ENCODE measurements at regions not wholly inside any gene's neighbourhood (a gene's known extent, or its start where the extent isn't known, plus 50 kb on each side); places are given as distances from the start of the nearest gene placed in this dataset.

GRCh38 chr2:2788076-2788475 is 457.0 kb upstream of the MYT1L start:
- Mint-ChIP-seq H3K4me1 (ENCODE audit: low read depth) (no peaks in the 10 kb centered on the region), H3K4me3 (no peak overlapping the region), H3K9me3 (peaks cover 59% of the 10 kb centered on the region), H3K36me3 (ENCODE audit: low read depth) (no peaks in the 10 kb centered on the region; the same call in 1 of the 2 replicates), H3K27ac (no peak overlapping the region), H3K27me3 (ENCODE audit: insufficient read depth) (no peaks in the 10 kb centered on the region)
- TF ChIP-seq, protein P1, sequence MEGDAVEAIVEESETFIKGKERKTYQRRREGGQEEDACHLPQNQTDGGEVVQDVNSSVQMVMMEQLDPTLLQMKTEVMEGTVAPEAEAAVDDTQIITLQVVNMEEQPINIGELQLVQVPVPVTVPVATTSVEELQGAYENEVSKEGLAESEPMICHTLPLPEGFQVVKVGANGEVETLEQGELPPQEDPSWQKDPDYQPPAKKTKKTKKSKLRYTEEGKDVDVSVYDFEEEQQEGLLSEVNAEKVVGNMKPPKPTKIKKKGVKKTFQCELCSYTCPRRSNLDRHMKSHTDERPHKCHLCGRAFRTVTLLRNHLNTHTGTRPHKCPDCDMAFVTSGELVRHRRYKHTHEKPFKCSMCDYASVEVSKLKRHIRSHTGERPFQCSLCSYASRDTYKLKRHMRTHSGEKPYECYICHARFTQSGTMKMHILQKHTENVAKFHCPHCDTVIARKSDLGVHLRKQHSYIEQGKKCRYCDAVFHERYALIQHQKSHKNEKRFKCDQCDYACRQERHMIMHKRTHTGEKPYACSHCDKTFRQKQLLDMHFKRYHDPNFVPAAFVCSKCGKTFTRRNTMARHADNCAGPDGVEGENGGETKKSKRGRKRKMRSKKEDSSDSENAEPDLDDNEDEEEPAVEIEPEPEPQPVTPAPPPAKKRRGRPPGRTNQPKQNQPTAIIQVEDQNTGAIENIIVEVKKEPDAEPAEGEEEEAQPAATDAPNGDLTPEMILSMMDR (IDR thresholded peaks at IDR 0.05): no peak
- DNase-seq: no peak

DNA sequence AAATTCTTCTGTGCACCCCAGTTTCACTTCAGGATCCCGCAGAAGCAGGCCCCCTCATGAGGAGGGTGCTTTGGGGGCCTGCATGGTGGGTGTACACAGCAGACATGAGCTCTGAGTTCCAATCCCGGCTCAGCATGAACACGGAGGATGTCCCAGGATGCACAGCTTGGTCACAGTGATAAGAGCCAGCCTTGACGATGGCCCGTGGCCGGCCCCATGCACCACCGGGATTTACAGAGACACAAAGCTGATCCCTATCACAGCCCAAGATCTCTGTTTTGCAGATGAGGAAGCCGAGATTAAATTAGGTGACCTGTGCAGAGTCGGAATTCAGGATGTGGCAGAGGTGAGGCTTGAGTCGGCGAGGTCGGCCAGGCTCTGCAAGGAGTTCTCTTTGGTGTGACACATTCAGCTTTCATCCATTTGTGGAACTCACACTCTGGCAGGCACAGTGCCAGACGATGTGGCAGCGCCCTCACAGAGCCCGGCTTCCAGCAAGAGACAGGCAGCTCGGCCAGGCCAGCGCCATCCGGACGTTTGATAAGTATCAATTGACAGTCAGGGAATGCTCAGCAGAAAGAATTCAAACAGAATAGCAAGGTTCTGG is 456.3 kb upstream of the MYT1L start:
- no peaks in the 10 kb centered on the region; the same call in 1 of the 2 replicates for H3K36me3 Mint-ChIP-seq (ENCODE audit: low read depth)
- H3K4me3 Mint-ChIP-seq: no peak overlapping the region
- no peaks in the 10 kb centered on the region for H3K27me3 Mint-ChIP-seq (ENCODE audit: insufficient read depth)
- peaks cover 60% of the 10 kb centered on the region for H3K9me3 Mint-ChIP-seq
- TF ChIP-seq, protein P1 (IDR thresholded peaks at IDR 0.05): no peak
- no peaks in the 10 kb centered on the region for H3K4me1 Mint-ChIP-seq (ENCODE audit: low read depth)
- DNase-seq: no peak
- H3K27ac Mint-ChIP-seq: no peak overlapping the region

DNA sequence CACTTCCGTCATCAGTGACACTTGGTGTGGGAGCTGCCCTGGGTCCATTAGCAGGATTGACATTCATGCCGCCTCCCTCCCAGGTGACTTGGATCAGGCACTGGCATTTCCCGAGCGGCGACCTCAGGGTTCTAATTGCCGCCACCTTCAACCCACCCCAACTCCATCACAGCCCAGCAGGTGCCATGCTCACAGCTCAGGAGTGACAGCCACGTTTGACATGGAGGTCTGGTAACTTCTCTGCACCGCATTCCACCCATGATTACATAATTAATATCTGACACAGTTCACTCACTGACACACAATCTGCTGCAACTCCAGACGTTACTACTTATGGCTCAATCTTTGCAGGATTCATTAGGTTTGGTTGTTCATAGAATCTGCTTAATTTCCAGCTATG is 450.9 kb upstream of the MYT1L start:
- peaks cover 56% of the 10 kb centered on the region for H3K9me3 Mint-ChIP-seq
- TF ChIP-seq, protein P1 (IDR thresholded peaks at IDR 0.05): no peak
- DNase-seq: no peak
- no peaks in the 10 kb centered on the region for H3K27me3 Mint-ChIP-seq (ENCODE audit: insufficient read depth)
- no peak overlapping the region for H3K4me3 Mint-ChIP-seq
- H3K4me1 Mint-ChIP-seq (ENCODE audit: low read depth): no peaks in the 10 kb centered on the region
- no peak overlapping the region for H3K27ac Mint-ChIP-seq
- H3K36me3 Mint-ChIP-seq (ENCODE audit: low read depth): peaks cover 6% of the 10 kb centered on the region; the same call in 1 of the 2 replicates

DNA sequence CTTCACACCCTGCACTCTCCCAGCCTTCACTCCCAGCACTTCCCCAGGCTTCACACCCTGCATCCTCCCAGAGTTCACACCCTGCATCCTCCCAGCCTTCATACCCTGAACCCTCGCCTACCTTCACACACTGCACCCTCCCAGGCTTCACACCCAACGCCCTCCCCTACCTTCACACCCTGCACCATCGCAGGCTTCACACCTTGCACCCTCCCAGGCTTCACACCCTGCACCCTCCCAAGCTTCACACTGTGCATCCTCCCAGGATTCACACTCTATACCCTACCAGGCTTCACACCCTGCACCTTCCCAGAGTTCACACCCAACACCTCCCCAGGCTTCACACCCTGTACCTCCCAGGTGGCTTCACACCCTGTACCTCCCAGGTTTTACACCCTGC is 448.7 kb upstream of the MYT1L start:
- TF ChIP-seq, protein P1 (IDR thresholded peaks at IDR 0.05): no peak
- H3K36me3 Mint-ChIP-seq (ENCODE audit: low read depth): peaks cover 6% of the 10 kb centered on the region; the same call in 1 of the 2 replicates
- no peaks in the 10 kb centered on the region for H3K27me3 Mint-ChIP-seq (ENCODE audit: insufficient read depth)
- H3K4me3 Mint-ChIP-seq: no peak overlapping the region
- no peak overlapping the region for H3K27ac Mint-ChIP-seq
- peaks cover 56% of the 10 kb centered on the region for H3K9me3 Mint-ChIP-seq
- no peaks in the 10 kb centered on the region for H3K4me1 Mint-ChIP-seq (ENCODE audit: low read depth)
- no peak for DNase-seq

DNA sequence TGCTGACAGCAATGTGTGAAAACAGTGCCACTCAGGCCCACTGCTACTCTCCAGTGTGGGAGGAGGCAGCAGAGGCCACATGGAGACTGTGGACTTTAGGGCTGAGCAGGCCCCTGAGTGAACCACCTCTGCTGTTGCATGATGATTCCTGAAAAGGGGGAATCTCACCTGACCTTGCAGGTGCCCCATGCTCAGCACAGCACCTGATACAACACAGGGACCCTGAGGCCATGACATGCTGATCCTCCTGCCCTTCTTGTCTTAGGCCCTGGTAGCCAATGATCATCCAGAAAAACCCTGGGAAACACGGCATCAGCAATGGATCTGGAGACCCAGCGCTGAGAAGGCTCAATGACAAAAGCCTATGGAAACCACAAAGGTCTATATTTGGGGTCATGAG is 446.8 kb upstream of the MYT1L start:
- TF ChIP-seq, protein P1 (IDR thresholded peaks at IDR 0.05): no peak
- Mint-ChIP-seq H3K9me3 (peaks cover 67% of the 10 kb centered on the region), H3K27me3 (ENCODE audit: insufficient read depth) (no peaks in the 10 kb centered on the region), H3K27ac (no peak overlapping the region), H3K4me1 (ENCODE audit: low read depth) (no peaks in the 10 kb centered on the region), H3K36me3 (ENCODE audit: low read depth) (peaks cover 6% of the 10 kb centered on the region; the same call in 1 of the 2 replicates), H3K4me3 (no peak overlapping the region)
- no peak for DNase-seq

Measured in HFFc6 (cell line).